Esophagus muscularis mucosa (tissue), 4 donors: ENCODE measurements at regions not wholly inside any gene's neighbourhood (a gene's known extent, or its start where the extent isn't known, plus 50 kb on each side); places are given as distances from the start of the nearest gene placed in this dataset.

Experiments used
- DNase-seq: peaks from one replicate; pipeline ENCODE4 v3.0.0-alpha.2; 2017; ENCODE audit errors: extremely low spot score
- H3K27ac ChIP-seq, 4 donors: fragments of 200-600 bp; sonication (generic); replicated peaks in 1 of 4; 1 replicate in 3 of 4; 2 replicates in 1 of 4; pipeline ENCODE4 v1.5.1; 2016 to 2019; ENCODE audit warnings: mild to moderate bottlenecking in 1 of 4
- H3K27me3 ChIP-seq, 4 donors: fragments of 200-600 bp; sonication (generic); one replicate each; pipeline versions ENCODE4 v1.5.1 to v1.6.0; 2016 to 2019
- H3K36me3 ChIP-seq, 4 donors: fragments of 200-600 bp; sonication (generic); one replicate each; pipeline ENCODE4 v1.5.1; 2016 to 2019
- H3K4me1 ChIP-seq, 4 donors: fragments of 200-600 bp; sonication (generic); one replicate each; pipeline ENCODE4 v1.5.1; 2016 to 2019
- H3K4me3 ChIP-seq, 4 donors: fragments of 200-600 bp; sonication (generic); 1 replicate in 2 of 4; 2 replicates in 2 of 4; pipeline ENCODE4 v1.5.1; 2016 to 2019; ENCODE audit warnings: mild to moderate bottlenecking in 4 of 4, moderate library complexity in 1 of 4
- H3K9me3 ChIP-seq, 4 donors: fragments of 200-600 bp; sonication (generic); 1 replicate in 3 of 4; 2 replicates in 1 of 4; pipeline ENCODE4 v1.5.1; 2016 to 2019
- EP300 ChIP-seq: sonication (generic); formaldehyde crosslinking; IDR thresholded peaks from one replicate; pipeline ENCODE4 v1.6.1; 2017; ENCODE audit warnings: antibody characterized with exemption
- POLR2A ChIP-seq: fragments of 450-650 bp; IDR thresholded peaks from one replicate; pipeline ENCODE4 v1.6.1; 2017; ENCODE audit warnings: antibody characterized with exemption, moderate library complexity, mild to moderate bottlenecking, low read depth
- POLR2AphosphoS5 ChIP-seq, 2 donors: sonication (generic); formaldehyde crosslinking; IDR thresholded peaks; one replicate each; pipeline ENCODE4 v1.6.1; 2017; ENCODE audit warnings: antibody characterized with exemption in 2 of 2
- WGBS: methylation state at CpG from one replicate; pipeline ENCODE4 v1.1.5; 2018; 5-methylcytosine and 5-hydroxymethylcytosine counted together
- intact Hi-C: fragments of 100-400 bp; cut with DNase I; formaldehyde crosslinking; loops from one replicate; pipeline ENCODE4 v1.15.1; 2023
- TF ChIP-seq, protein P1 (sequence below), 3 experiments: fragments of 200-600 bp in 2 of 3; fragments of 450-650 bp in 1 of 3; sonication (generic) in 2 of 3; IDR thresholded peaks; one replicate each; pipeline ENCODE4 v1.5.1; 2017 to 2019; ENCODE audit warnings: antibody characterized with exemption in 3 of 3, mild to moderate bottlenecking in 2 of 3, moderate library complexity in 1 of 3

- intact Hi-C loops: no loop called here
- TF ChIP-seq POLR2A (no peak), EP300 (no peak), POLR2AphosphoS5 (IDR thresholded peaks at IDR 0.05) (no peak)
- TF ChIP-seq, protein P1, sequence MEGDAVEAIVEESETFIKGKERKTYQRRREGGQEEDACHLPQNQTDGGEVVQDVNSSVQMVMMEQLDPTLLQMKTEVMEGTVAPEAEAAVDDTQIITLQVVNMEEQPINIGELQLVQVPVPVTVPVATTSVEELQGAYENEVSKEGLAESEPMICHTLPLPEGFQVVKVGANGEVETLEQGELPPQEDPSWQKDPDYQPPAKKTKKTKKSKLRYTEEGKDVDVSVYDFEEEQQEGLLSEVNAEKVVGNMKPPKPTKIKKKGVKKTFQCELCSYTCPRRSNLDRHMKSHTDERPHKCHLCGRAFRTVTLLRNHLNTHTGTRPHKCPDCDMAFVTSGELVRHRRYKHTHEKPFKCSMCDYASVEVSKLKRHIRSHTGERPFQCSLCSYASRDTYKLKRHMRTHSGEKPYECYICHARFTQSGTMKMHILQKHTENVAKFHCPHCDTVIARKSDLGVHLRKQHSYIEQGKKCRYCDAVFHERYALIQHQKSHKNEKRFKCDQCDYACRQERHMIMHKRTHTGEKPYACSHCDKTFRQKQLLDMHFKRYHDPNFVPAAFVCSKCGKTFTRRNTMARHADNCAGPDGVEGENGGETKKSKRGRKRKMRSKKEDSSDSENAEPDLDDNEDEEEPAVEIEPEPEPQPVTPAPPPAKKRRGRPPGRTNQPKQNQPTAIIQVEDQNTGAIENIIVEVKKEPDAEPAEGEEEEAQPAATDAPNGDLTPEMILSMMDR (IDR thresholded peaks at IDR 0.05): no peak
- 50% methylated on average over 1 of the region's 1 CpG for WGBS
These were observed 110.2 kb upstream of the CYRIA start for GRCh38 chr2:16775899-16776231.

GRCh38 chr2:16774980-16775898, 109.6 kb upstream of the CYRIA start:
- Histone ChIP-seq H3K27me3 (peaks cover 0 to 12% (median 0%) of the 10 kb centered on the region in 4 donors), H3K4me1 (no peaks in the 10 kb centered on the region), H3K9me3 (no peaks in the 10 kb centered on the region), H3K36me3 (no peaks in the 10 kb centered on the region), H3K4me3 (no peak overlapping the region), H3K27ac (no peak overlapping the region)
- intact Hi-C loops: no loop called here
- TF ChIP-seq POLR2AphosphoS5 (IDR thresholded peaks at IDR 0.05) (no peak), POLR2A (no peak), EP300 (no peak)
- TF ChIP-seq, protein P1 (IDR thresholded peaks at IDR 0.05): no peak
- WGBS: 67% methylated on average over 15 of the region's 16 CpGs
- DNase-seq: no peak

More at GRCh38 chr2:16775899-16776231, 110.2 kb upstream of the CYRIA start:
- no peak for DNase-seq
- H3K9me3 ChIP-seq: no peaks in the 10 kb centered on the region
- no peaks in the 10 kb centered on the region for H3K4me1 ChIP-seq
- no peaks in the 10 kb centered on the region for H3K36me3 ChIP-seq
- no peak overlapping the region for H3K4me3 ChIP-seq
- H3K27ac ChIP-seq: no peak overlapping the region
- H3K27me3 ChIP-seq: peaks cover 0 to 7% (median 0%) of the 10 kb centered on the region in 4 donors

- intact Hi-C loops: no loop called here
- WGBS: 81% methylated on average over 2 of the region's 2 CpGs
- H3K4me3 ChIP-seq: no peak overlapping the region
- DNase-seq: no peak
- TF ChIP-seq EP300 (no peak), POLR2A (no peak), POLR2AphosphoS5 (IDR thresholded peaks at IDR 0.05) (no peak)
- TF ChIP-seq, protein P1 (IDR thresholded peaks at IDR 0.05): no peak
- H3K27ac ChIP-seq: no peak overlapping the region
- H3K27me3 ChIP-seq: peaks cover 0 to 12% (median 0%) of the 10 kb centered on the region in 4 donors
- no peaks in the 10 kb centered on the region for H3K4me1 ChIP-seq
- no peaks in the 10 kb centered on the region for H3K9me3 ChIP-seq
- H3K36me3 ChIP-seq: no peaks in the 10 kb centered on the region
These were observed 108.5 kb upstream of the CYRIA start for GRCh38 chr2:16774091-16774490.

DNA sequence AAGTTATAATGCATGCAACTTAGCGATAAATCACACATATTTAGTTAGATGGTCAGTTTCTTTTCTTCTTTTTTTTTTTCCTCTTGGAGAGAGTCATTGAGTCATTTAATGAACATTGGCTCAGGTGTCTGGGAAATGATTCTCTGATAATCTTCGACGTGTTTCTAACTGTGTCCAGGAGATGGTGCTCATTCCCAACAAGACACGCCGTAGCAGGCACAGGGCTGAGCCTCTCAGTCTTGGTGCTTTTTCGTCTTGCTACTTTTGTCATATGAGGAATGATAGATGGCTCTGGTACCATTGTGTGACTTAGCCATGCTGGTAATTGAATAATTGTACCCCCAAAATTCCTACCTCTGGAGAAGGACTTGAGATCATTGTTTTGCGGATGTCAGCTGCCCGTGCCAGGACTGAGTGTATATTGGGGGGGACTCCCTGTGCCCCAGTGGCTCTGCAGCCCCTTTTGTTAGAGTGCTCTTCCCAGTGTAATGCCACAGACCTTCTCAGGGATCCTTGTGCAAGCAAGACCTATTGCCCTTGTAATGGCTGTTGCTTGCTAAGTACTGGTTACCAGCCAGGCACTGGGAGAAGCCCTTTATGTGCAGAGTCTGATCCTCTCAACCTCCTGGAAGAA, 107.6 kb upstream of the CYRIA start:
- H3K36me3 ChIP-seq: no peaks in the 10 kb centered on the region
- no peak for TF ChIP-seq POLR2AphosphoS5 (IDR thresholded peaks at IDR 0.05)
- TF ChIP-seq, protein P1 (IDR thresholded peaks at IDR 0.05): peak in 2 of 3 experiments; percentile 21 to 38
- WGBS: 24% methylated on average over 8 of the region's 8 CpGs
- H3K4me1 ChIP-seq: no peaks in the 10 kb centered on the region
- intact Hi-C loops: no loop called here
- no peak for DNase-seq
- no peak overlapping the region for H3K4me3 ChIP-seq
- H3K27me3 ChIP-seq: peaks cover 0 to 12% (median 0%) of the 10 kb centered on the region in 4 donors
- H3K27ac ChIP-seq: no peak overlapping the region
- no peaks in the 10 kb centered on the region for H3K9me3 ChIP-seq
